GM19025 (cell line): ENCODE measurements at regions not wholly inside any gene's neighbourhood (a gene's known extent, or its start where the extent isn't known, plus 50 kb on each side); places are given as distances from the start of the nearest gene placed in this dataset.

Experiments
- ATAC-seq: cut with Tn5 transposase; IDR thresholded peaks from one replicate; pipeline ENCODE4 v1.9.1; 2021; ENCODE audit warnings: mild to moderate bottlenecking, low read depth, moderate library complexity; ENCODE audit not compliant: unreplicated experiment

DNA sequence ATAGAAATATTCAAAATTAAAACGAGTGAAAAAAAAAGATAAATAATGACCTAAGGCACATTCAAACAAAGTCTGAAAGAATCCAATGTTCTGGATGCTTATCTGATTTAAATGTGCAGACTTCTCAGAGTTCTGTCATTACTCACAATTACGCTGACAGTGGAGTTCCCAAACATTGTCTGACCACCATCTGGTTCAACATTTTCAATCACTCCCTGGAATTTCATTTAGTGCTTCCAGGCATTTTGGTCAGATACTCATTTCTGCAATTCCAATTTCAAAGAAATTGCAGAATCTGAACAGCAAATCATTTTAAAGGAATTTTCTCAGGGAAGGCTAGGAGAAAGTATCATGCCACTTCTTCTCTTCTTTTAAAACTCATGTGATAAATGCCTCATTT, 398.2 kb upstream of the PDE3A start:
- ATAC-seq: no peak

DNA sequence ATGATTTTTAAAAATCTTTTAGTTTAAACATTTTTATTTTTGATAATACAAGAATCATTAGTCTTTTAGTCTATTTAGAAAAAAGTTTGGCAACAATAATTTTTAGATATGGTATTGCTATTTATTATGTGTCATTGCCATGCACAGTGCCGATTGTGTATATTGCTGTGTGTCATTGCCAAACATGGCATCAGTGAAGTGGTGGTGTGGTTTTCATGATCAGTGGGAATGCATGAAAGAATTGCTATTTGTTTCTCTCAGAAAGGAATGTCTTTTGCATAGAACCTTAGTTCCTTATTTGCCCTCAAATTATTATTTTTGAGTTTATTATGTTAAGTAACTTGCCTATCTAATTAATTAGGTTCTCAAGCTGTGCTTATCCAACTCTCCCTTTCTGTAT, 397.5 kb upstream of the PDE3A start:
- no peak for ATAC-seq

DNA sequence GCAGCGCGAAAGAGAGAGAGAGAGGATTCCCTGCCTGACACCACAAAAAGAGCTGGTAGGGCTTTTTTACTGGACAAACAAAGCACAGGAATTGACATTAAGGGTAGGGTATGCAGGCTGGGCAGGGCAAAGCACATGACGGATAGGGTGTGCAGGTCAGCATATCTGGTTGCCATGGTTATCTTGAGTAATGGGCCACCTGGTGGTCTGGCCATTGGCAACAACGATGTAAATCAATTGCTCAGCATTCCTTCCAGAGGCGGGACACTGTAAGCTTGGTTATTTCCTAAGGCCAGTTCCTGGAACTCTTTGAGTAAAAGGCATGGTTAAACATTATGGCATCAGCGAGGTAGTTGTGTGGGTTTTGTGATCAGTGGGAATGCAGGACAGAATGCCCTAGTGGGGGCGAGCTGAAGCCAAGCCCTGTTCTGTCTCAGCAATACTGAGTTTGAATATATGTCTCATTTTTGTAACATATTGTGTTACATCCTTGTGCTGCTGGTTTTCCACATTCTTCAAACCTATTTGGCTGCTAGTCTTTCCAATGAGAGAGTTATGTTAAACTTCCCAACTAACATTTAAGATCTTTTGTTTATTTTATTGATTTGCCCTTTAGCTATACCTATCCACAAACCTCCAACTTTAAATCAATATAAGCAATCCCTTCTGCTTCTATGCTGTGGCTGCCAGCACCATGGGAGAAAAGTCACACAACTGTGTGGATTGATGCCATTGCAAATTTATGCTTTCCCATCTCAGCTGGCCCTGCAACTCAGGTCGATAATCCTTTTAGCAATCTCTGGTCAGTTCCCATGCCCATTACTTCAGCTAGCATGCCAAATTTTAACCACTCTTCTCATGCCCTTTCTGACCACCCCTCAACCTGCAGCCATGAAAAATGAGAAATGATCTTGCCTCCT, 396.7 kb upstream of the PDE3A start:
- ATAC-seq: no peak

DNA sequence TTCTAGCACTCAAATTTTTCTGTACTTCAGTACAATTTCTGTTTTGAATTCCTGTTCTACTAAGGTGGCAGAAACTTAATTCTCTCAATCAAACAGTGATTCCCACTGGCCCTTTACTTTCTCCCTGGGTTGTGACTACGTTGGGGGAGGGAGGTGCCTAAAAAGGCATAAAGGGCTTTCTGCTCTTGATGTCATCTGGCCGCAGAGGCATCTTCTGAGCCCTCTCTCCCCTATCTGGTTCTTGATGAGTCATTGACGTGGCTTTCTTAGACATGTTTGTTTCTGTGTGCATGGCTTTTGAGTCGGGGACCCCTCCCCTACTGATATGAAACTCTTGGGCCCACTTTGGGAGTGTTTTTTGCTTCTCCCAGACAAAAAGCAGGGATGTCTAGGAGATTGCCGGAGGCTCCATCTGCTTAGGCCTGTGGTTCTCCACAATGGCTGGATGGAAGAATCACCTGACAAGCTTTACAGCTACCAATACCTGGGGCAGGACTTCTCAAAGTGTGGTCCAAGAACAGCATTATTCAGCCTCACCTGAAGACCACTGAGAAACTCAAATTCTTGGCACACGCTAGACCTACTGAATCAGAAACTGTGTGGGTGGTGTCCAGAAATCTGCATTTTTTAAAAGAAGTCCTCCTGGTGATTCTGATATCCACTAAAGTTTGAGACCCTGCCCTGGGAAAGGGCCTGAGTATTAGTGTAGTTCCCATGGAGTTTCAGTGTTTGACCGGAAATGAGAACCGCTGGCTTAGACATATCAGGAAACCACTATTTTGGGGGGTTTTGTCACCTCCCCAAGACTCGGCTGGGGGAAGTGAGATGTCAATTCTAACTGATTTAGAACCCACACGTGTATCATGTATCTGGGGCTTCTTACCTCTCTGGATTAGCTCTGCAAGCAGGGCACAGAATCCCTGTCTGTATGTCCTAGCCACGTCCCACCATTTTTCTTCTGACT, 395.7 kb upstream of the PDE3A start:
- ATAC-seq: no peak

DNA sequence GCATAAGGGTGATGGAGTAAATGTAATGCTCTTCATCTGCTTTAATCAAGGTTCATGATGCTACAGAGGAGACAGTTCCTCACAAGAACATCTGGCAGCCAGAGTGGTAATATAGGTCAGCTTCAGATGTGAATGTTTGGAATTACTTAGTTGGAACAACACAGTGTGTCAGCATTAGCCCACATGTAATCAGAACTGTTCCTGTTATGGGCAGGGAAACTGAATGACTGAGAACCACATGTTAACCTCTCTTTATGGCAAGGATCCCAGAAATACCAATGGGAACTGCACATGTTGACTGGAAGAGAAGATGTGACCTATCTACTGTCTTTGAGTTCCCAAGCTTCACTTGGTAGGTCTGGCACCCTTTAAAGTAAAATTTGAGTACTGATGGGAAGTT, 390.1 kb upstream of the PDE3A start:
- no peak for ATAC-seq

DNA sequence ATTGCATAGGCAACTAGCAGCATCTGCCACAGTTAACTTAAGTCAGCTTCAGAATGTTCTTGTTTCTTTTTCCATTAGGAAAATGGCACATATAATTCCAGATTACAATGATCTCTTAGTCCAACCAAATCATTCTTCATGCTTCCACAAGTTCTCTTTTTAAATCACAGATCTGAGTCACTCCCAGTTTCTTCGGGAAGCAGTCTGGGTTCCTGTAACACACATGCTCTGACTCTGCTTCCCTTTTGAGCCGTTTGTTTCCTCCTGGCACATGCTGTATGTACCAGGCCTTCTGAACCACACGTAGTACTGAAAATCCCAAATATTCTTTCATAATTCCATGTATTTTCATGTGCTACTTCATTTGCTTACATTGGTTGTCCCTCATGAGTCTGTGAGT, 388.8 kb upstream of the PDE3A start:
- ATAC-seq: no peak

DNA sequence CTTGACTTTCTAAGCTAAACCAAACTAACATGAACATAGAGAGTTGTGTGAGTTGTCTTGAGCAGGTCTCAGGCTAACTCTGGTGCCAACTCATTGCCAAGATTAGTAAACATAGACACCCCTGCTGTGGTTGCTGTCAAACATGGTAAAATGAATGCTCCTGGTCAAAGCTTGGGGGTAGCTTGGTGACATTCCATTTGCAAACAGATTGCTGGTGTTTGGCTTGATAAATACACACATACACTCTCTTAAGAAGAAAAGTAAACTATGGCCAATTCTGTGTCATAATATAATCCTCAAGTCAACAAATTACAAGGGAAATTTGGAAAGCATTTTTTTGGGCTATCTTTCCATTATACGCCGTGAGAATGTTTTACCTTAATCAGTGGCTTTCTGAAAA, 386.4 kb upstream of the PDE3A start:
- ATAC-seq: no peak

DNA sequence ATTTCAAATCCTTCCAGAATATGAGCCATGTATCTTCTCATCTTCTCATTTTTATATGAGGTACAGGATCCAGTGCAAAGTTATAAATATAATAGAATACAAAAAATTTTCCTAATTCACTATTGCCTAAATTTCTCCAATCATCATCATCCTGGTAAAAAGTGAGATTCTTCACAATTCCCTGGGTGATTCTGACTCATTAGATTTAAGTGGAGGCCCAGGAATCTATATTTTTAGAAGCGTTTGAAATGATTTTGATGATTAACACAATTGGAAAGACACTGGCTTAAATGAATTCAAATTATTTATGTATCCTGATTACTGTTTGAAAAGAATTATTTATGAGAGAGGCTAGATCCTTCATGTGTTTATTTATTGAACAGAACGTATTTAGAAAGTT, 380.3 kb upstream of the PDE3A start:
- no peak for ATAC-seq

DNA sequence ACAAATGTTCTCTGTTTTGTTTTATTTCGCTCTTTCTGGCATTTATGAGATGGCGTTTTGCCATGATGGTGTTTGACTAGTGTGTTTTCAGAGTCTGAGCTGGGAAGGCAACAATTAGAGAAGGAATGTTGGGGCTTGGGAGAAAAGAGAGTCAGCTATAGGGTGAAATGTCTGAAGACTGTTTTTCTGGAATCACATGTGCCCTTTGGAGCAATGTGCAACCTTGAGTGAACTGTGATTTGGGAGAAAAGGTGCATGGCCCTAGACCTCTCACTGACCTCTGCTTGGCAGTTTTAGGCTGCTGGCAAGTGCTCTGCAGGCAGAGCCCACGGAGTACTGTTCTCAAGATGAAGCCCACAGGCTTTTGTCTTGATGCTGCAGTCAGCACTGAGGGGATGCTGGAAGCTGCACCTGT, 379.9 kb upstream of the PDE3A start:
- no peak for ATAC-seq

DNA sequence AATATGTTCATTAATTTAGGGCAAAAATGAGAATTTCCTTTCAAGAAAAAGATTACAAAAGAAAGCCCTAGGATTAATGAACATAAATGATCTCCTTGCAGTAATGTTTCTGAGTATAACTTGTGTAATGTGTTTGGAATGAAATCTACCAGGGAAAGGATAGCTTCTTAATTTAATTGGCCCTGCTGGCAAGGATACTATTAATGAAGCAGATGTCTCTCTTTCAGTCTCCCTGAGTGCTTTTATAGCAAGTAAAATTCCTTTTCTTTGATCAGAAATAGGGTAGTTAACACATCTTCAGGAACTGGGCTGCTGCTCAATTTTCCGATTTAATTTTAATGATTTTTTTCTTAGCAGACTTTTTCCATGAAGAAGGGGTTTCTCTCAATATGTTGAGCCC, 379.4 kb upstream of the PDE3A start:
- no peak for ATAC-seq

DNA sequence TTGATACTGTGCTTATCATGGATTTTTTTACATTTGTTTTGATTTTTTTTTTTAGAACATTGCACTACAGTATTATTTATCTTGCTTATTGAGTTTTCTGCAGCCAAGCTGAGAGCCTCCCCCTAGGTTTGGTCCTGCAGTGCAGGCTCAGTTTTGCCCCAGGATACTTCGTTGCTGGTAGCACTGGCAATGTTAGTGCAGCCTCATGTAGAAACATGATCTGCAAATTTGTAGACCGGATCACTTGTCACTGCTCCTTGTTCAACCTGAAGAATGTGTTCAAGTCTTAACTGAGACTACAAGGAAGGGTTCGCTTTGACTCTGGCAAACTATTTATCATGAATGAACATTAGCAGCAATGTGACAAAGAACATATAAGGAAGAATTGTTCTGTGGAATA, 377.2 kb upstream of the PDE3A start:
- ATAC-seq: no peak

DNA sequence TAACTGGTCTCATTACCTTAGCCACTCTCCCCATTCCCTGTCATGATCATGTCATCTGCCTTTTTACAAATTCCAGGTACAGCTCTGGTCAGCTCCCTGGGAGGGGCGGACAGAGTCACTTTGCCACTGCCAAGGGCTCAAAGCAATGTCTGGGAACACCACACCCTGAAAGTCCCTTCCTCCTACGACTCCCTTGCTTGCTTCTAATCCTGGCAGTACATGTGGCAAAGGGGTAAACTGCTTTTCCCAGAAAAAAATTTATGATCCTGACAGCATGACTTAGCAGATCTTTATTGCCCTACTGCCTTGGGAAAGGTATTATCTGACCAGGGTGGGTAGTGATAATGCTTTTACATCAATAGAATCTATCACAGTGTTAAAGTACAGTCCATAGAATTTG, 376.0 kb upstream of the PDE3A start:
- ATAC-seq: no peak

DNA sequence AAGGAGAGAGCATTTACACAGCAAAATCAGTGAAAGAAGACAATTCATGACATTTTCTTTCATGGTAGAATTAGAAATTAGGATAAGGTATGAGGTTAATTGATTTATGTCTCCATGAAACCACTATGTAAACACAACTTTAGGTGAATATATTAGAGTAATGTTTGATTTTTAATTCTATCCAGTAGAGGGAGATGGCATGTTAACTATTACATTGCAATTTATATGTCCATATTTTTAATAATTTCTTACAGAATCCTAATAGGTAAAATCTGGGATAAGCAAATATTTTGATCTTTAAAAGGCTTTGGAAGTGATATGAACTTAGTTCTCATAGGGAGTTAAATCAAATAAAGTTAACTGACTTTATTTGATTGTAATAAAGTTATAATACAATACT, 373.4 kb upstream of the PDE3A start:
- no peak for ATAC-seq

DNA sequence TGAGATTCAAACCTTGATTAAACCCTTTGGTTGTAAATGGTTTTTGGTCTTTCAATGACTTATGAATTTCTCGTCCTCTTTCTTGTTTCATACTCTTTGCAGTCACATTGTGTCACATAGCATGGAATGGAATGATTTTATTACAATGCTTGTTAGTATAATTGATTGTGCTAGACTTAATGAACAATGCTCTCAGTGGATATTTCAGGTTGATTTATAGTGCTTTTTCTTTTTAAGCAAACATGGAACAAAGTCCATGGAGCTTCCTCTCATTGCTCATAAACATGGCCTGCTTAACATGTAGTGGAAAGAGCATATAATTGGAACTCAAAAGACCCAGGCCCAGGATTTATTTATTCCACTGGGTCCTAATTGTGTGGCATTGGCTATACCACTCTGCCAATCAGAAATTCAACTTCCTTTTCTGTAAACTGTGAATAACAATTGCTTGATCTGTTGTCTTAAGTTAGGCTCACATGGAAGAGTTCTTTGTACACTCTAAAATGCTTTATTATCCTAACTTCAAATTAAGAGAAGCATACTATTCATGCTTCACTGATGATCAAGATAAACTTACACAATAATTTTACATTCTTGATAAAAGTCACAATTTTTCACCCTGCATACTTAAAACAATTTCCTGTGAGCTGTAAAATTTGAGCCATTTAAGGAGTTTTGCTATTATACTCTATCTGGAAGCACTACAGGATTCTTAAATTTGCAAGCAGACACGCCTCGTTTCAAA, 370.5 kb upstream of the PDE3A start:
- ATAC-seq: no peak

DNA sequence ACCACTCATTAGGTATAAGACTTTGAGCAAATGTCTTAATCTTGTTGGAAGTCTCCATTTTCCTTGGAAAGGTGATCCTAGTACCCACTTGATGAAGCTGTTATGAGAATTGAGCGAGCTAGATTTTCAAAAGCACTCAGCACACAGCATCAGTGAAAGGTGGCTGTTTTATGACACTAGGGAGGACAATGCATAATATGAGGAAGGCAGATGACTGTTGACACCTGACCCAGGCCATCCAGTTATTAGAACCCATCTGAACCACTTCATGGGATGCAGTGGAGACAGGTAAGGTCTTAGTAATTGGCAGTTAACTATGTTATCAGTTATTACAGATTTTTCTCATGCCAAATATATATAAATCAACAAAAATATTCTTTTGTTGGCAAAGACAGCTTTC, 369.9 kb upstream of the PDE3A start:
- ATAC-seq: no peak

DNA sequence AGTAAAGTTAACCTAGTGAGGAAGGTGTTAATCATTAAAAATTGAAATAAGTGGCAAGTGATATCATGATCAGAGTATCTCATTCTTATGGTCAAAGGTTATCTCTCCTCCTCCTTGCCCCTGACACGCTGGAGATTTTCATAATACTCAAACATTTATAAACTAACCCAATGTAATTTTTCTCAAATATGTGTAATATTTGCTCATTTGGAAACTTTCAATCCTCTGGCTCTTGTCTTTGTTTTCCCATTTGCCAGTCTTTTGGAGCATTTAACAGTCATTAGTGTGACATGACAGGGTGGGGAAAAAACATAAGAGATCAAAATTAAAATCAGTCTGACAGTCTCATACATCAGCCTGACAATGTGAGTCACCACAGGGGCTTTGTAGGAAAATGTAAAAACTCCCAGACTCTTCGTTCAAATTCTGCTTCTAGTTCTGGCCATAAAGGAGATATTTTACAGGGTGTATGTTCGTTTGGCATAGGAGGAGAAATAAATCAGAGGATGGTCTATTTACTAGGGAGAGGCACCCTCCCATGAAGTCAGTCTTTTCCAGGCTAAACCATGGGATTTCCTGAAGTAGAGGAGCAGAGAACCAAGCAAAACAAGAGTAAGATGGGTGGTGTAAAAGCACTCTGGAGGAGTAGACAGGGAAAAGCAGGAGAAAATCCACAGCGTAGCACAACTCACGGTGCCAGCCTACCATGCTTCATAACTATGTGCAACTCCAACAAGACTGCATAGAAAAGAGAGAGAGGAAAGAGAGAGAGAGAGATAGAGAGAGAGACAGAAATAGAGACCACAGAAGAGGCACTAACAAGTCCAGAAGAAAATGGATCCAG, 369.2 kb upstream of the PDE3A start:
- no peak for ATAC-seq

DNA sequence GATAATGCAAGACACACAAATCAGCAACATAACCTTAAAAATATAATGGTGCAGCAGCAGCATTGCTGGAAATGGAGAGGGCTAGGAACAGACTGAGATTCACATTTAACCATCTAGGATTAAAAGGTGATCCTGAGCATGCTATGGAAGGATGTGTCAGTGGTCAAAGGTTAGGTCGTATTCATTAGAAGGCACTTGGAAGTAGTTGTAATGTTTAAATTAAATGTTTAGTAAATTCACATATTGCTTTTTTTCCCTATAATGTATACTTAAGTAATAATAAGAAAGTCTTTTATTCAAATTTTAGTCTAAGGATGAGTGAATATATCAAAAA, 368.6 kb upstream of the PDE3A start:
- no peak for ATAC-seq

DNA sequence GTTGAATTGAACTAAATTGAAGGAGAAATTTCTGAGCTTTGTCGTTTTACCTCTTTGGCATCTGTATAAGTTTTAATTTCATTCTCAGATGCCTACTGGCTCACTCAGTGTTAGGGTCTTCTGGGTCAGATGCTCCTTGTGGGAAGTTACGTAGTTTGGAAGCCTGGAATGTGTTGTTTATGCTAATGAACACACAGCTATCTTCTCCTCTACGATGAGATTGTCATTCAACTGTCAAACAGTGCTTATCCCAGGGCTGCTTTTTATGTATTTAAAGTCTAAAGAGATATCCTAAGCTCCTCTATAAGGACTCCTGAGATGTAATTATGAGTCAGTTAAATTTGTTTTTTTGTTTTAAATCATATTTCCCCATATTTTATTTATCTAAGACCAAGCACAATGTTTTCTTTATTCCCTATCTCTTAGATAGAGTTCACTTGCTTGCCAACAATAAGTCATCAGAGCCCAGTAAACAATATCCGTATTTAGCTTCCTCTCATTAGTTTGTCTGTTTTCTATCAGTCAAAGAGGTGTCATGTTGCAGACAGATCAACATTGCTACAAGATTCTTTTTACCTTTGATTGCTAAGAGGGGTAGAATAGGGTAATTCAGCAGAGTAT, 368.0 kb upstream of the PDE3A start:
- no peak for ATAC-seq

DNA sequence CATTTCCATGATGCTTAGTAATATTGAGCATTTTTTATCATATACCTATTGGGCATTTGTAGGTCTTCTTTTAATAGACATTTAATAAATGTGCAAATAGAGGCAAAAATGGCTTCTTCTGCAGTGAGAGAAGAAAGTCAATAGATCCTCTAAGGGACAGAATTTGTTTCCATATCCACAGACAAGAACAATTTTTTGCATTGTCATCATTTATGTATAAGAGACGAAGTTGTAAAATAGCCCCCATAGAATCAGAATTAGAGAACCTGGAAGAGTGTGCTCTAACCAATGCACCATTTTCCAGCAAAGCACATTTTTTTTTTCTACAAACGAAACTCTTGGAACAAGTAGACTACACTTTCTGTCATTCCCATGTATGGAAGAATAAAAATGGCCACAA, 365.1 kb upstream of the PDE3A start:
- ATAC-seq: no peak

DNA sequence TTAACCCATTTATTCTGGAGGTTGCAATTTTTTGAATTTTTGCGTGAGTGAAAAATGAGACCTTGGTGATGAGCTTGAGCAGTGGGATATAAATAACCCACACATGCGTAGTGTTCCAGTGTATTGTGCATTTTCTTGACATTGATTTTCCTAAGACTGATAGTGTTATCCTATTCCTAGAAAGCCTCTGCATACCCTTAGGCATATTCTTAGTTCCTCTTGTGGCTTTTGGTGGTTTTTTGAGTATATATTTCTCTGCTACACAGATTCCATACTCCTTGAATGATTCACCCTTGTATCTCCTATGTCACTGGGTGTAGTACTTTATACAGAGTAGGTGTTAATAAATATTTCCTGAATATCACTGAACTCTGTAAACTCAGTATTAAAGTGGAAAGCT, 363.4 kb upstream of the PDE3A start:
- no peak for ATAC-seq
